H1 (cell line): ENCODE measurements at regions not wholly inside any gene's neighbourhood (a gene's known extent, or its start where the extent isn't known, plus 50 kb on each side); places are given as distances from the start of the nearest gene placed in this dataset.

Experiments used
- CTCF ChIA-PET: fragments of 300-600 bp; sonication (Branson Sonifier 250); formaldehyde crosslinking; loops from one replicate; lab custom pipeline; 2021; ENCODE audit not compliant: partially characterized antibody; lab: Charles Lee
- POLR2A ChIA-PET: fragments of 300-600 bp; sonication (Branson Sonifier 250); formaldehyde crosslinking; loops from one replicate; lab custom pipeline; 2021; ENCODE audit warnings: inconsistent platforms; ENCODE audit not compliant: partially characterized antibody; lab: Charles Lee
- DNase-seq, 2 experiments: peaks; one replicate each; pipeline versions ENCODE4 v3.0.0 to v3.0.0-alpha.2; 2010 to 2022; ENCODE audit warnings: low spot score in 2 of 2, low read depth in 1 of 2, mixed read lengths in 1 of 2
- FAIRE-seq: peaks from 2 replicates; lab custom pipeline; 2011; peaks lifted over from hg19 to GRCh38; lab: Jason Lieb, UNC
- H2AFZ ChIP-seq: 2 replicates; pipeline ENCODE4 v1.8.1; 2012; ENCODE audit warnings: low read length, inconsistent platforms
- H2AK5ac ChIP-seq: 2 replicates; pipeline ENCODE4 v1.6.1; 2013; ENCODE audit warnings: low read depth, low read length
- H2BK120ac ChIP-seq: replicated peaks from 2 replicates; pipeline ENCODE3; 2013; ENCODE audit warnings: low read depth, low read length, inconsistent platforms
- H2BK12ac ChIP-seq: 2 replicates; pipeline ENCODE4 v1.6.1; 2013; ENCODE audit warnings: low read depth, low read length
- H2BK15ac ChIP-seq: 2 replicates; pipeline ENCODE4 v1.6.1; 2013; ENCODE audit warnings: low read length
- H2BK20ac ChIP-seq: 2 replicates; pipeline ENCODE4 v1.6.1; 2013; ENCODE audit warnings: low read length
- H2BK5ac ChIP-seq: 2 replicates; pipeline ENCODE4 v1.6.1; 2013; ENCODE audit warnings: low read depth, low read length
- H3K14ac ChIP-seq: 2 replicates; pipeline ENCODE4 v1.6.1; 2013; ENCODE audit warnings: inconsistent platforms; ENCODE audit not compliant: insufficient read length
- H3K18ac ChIP-seq: 2 replicates; pipeline ENCODE4 v1.6.1; 2013; ENCODE audit warnings: low read length; ENCODE audit errors: extremely low read depth
- H3K23ac ChIP-seq: 2 replicates; pipeline ENCODE4 v1.6.1; 2013; ENCODE audit warnings: inconsistent platforms; ENCODE audit not compliant: insufficient read length
- H3K23me2 ChIP-seq: 2 replicates; pipeline ENCODE4 v1.6.1; 2013; ENCODE audit warnings: low read depth, low read length
- H3K27ac ChIP-seq: 2 replicates; pipeline ENCODE4 v1.6.1; 2011; ENCODE audit warnings: low read depth, low read length, inconsistent platforms
- H3K27me3 ChIP-seq, 4 experiments: replicated peaks in 1 of 4; 1 replicate in 1 of 4; 2 replicates in 3 of 4; pipeline versions ENCODE4 v1.6.1 to v1.8.1; 2011 to 2013; ENCODE audit warnings: low read length in 3 of 4, mild to moderate bottlenecking in 3 of 4, inconsistent platforms in 2 of 4, mixed read lengths in 2 of 4, moderate library complexity in 1 of 4; ENCODE audit not compliant: control insufficient read depth in 3 of 4, insufficient read depth in 3 of 4; ENCODE audit errors: extremely low read depth in 1 of 4
- H3K36me3 ChIP-seq, 4 experiments: 2 replicates each; pipeline versions ENCODE4 v1.6.1 to v1.8.1; 2011 to 2013; ENCODE audit warnings: mild to moderate bottlenecking in 4 of 4, low read length in 3 of 4, moderate library complexity in 2 of 4, control low read depth in 1 of 4, inconsistent platforms in 1 of 4; ENCODE audit not compliant: insufficient read depth in 4 of 4, control insufficient read depth in 2 of 4
- H3K4ac ChIP-seq: replicated peaks from 2 replicates; pipeline ENCODE3; 2013; ENCODE audit warnings: low read length, low read depth, mixed read lengths, inconsistent platforms; ENCODE audit not compliant: insufficient read length
- H3K4me1 ChIP-seq, 4 experiments: replicated peaks in 1 of 4; 1 replicate in 1 of 4; 2 replicates in 3 of 4; pipeline versions ENCODE4 v1.6.1 to v1.8.1; 2011 to 2013; ENCODE audit warnings: low read length in 3 of 4, inconsistent platforms in 2 of 4, mixed read lengths in 1 of 4; ENCODE audit not compliant: insufficient read depth in 4 of 4, control insufficient read depth in 3 of 4
- H3K4me2 ChIP-seq, 2 experiments: 2 replicates each; pipeline versions ENCODE4 v1.6.1 to v1.8.1; 2011 to 2013; ENCODE audit warnings: low read depth in 2 of 2, low read length in 2 of 2, control low read depth in 1 of 2, inconsistent platforms in 1 of 2, mild to moderate bottlenecking in 1 of 2; ENCODE audit not compliant: insufficient read depth in 1 of 2
- H3K4me3 ChIP-seq, 4 experiments: fragments of 200-600, 300-600 bp in 1 of 4; sonication (generic), shearing (Covaris generic), sonication (Bioruptor Twin) in 1 of 4; 2 replicates each; pipeline versions ENCODE4 v1.5.1 to v1.8.1; 2011 to 2016; ENCODE audit warnings: low read length in 4 of 4, low read depth in 3 of 4, control low read depth in 2 of 4, inconsistent platforms in 2 of 4, mild to moderate bottlenecking in 2 of 4, mixed read lengths in 1 of 4, moderate library complexity in 1 of 4; ENCODE audit not compliant: insufficient read depth in 2 of 4; ENCODE audit errors: extremely low read depth in 1 of 4
- H3K56ac ChIP-seq: replicated peaks from 2 replicates; pipeline ENCODE3; 2013; ENCODE audit warnings: low read depth, mild to moderate bottlenecking, mixed read lengths, low read length, inconsistent platforms; ENCODE audit not compliant: insufficient read length
- H3K79me1 ChIP-seq: 2 replicates; pipeline ENCODE4 v1.6.1; 2013; ENCODE audit warnings: low read depth, low read length, control low read depth
- H3K79me2 ChIP-seq, 2 experiments: 2 replicates each; pipeline versions ENCODE4 v1.6.1 to v1.8.1; 2012 to 2013; ENCODE audit warnings: low read length in 2 of 2, mild to moderate bottlenecking in 2 of 2, inconsistent platforms in 1 of 2; ENCODE audit not compliant: insufficient read depth in 2 of 2, control insufficient read depth in 1 of 2
- H3K9ac ChIP-seq, 4 experiments: replicated peaks in 1 of 4; 1 replicate in 1 of 4; 2 replicates in 3 of 4; pipeline versions ENCODE4 v1.6.1 to v1.8.1; 2011 to 2013; ENCODE audit warnings: low read depth in 3 of 4, low read length in 3 of 4, control low read depth in 2 of 4, mild to moderate bottlenecking in 2 of 4, moderate library complexity in 2 of 4, inconsistent platforms in 1 of 4; ENCODE audit errors: extremely low read depth in 1 of 4
- H3K9me3 ChIP-seq, 2 experiments: 2 replicates each; pipeline versions ENCODE4 v1.6.1 to v1.8.1; 2012 to 2013; ENCODE audit warnings: mild to moderate bottlenecking in 2 of 2, moderate library complexity in 2 of 2, control low read depth in 1 of 2, inconsistent platforms in 1 of 2, low read depth in 1 of 2, low read length in 1 of 2, mixed read lengths in 1 of 2; ENCODE audit not compliant: insufficient read depth in 2 of 2
- H4K20me1 ChIP-seq, 2 experiments: replicated peaks in 1 of 2; 2 replicates each; pipeline versions ENCODE3 to v1.8.1; 2011 to 2013; ENCODE audit warnings: inconsistent platforms in 2 of 2, low read length in 2 of 2, mild to moderate bottlenecking in 1 of 2; ENCODE audit not compliant: insufficient read depth in 2 of 2, control insufficient read depth in 1 of 2
- H4K5ac ChIP-seq: 2 replicates; pipeline ENCODE4 v1.6.1; 2013; ENCODE audit warnings: low read length, low read depth, mixed read lengths, inconsistent platforms; ENCODE audit not compliant: insufficient read length
- H4K8ac ChIP-seq: 2 replicates; pipeline ENCODE4 v1.8.0; 2013; ENCODE audit warnings: mild to moderate bottlenecking, moderate library complexity, low read length, inconsistent platforms; ENCODE audit not compliant: insufficient read depth; ENCODE audit errors: extremely low read depth
- H4K91ac ChIP-seq: replicated peaks from 2 replicates; pipeline ENCODE3; 2013; ENCODE audit warnings: low read length, mixed read lengths, inconsistent platforms; ENCODE audit not compliant: insufficient read length
- ATF2 ChIP-seq: IDR thresholded peaks from 2 replicates; pipeline ENCODE4 v1.6.1; 2012; ENCODE audit warnings: low read length, inconsistent platforms
- BRCA1 ChIP-seq: IDR thresholded peaks from 2 replicates; pipeline ENCODE4 v1.6.1; 2012; ENCODE audit warnings: low read depth, low read length, improper control_type of control experiment
- CHD1 ChIP-seq: IDR thresholded peaks from 2 replicates; pipeline ENCODE4 v1.6.1; 2012; ENCODE audit warnings: low read depth, low read length, improper control_type of control experiment
- EZH2 ChIP-seq: fragments of 200-600 bp; sonication (generic); IDR thresholded peaks from 2 replicates; pipeline ENCODE4 v1.7.1; 2012; ENCODE audit warnings: low read depth, mild to moderate bottlenecking, moderate library complexity, low read length, inconsistent platforms; ENCODE audit not compliant: severe bottlenecking
- HDAC6 ChIP-seq: IDR thresholded peaks from one replicate; pipeline ENCODE4 v1.7.1; 2012; ENCODE audit warnings: low read depth, mild to moderate bottlenecking, inconsistent platforms, low read length, moderate library complexity
- PHF8 ChIP-seq: fragments of 200-600 bp; sonication (generic); conservative IDR thresholded peaks from 2 replicates; pipeline ENCODE4 v1.7.1; 2012; ENCODE audit warnings: low read depth, mild to moderate bottlenecking, inconsistent platforms, low read length, moderate library complexity
- POLR2AphosphoS5 ChIP-seq: IDR thresholded peaks from 2 replicates; pipeline ENCODE4 v1.6.1; 2011; ENCODE audit warnings: low read depth, low read length
- SAP30 ChIP-seq: fragments of 300-600 bp; sonication (generic); IDR thresholded peaks from 2 replicates; pipeline ENCODE4 v1.7.1; 2012; ENCODE audit warnings: low read length, moderate library complexity, mild to moderate bottlenecking, inconsistent platforms; ENCODE audit not compliant: insufficient read depth, insufficient replicate concordance
- SIN3A ChIP-seq, 2 experiments: IDR thresholded peaks in 1 of 2; conservative IDR thresholded peaks in 1 of 2; 2 replicates each; pipeline ENCODE4 v1.6.1; 2011 to 2012; ENCODE audit warnings: low read length in 2 of 2, improper control_type of control experiment in 1 of 2, low read depth in 1 of 2, mild to moderate bottlenecking in 1 of 2
- TAF7 ChIP-seq: optimal IDR thresholded peaks from 2 replicates; pipeline ENCODE3; 2011; ENCODE audit warnings: low read depth, mild to moderate bottlenecking, inconsistent platforms, low read length, moderate library complexity, borderline replicate concordance
- ZNF274 ChIP-seq: IDR thresholded peaks from 2 replicates; pipeline ENCODE4 v1.7.0; 2012; ENCODE audit warnings: low read length, borderline replicate concordance; ENCODE audit errors: extremely low read depth
- WGBS, 2 experiments: shearing (Covaris generic) in 1 of 2; methylation state at CpG; one replicate each; pipeline versions ENCODE4 v1.1.6 to v1.1.7; 2013 to 2015; ENCODE audit warnings: low lambda C conversion rate in 2 of 2, mixed read lengths in 2 of 2, inconsistent platforms in 1 of 2, low coverage in 1 of 2, missing lambda C conversion rate in 1 of 2; ENCODE audit not compliant: insufficient replicate concordance in 2 of 2, insufficient coverage in 1 of 2, insufficient read length in 1 of 2; ENCODE audit errors: extremely low coverage in 1 of 2, missing lambda C conversion rate in 1 of 2; 5-methylcytosine and 5-hydroxymethylcytosine counted together
- TF ChIP-seq, protein P1 (sequence below): IDR thresholded peaks from 2 replicates; pipeline ENCODE4 v1.6.1; 2011; ENCODE audit warnings: low read depth, mild to moderate bottlenecking, low read length; ENCODE audit not compliant: insufficient read depth

DNA sequence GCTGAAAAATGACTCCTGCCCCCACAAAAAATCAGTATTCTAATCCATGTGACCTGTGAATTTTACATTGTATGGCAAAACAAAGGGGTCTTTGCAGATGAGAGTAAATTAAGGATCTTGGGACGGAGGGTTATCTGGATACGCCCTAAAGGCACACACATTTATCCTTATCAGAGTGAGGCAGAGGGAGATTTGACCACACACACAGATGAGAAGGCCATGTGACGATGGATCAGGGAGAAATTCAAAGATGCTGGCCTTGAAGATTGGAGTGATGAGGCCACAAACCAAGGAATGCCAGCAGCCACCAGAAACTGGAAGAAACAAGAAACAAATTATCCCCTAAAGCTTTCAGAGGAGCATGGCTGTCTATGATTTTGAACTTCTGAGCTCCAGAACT lies 288.5 kb downstream of the XXYLT1 start:
- WGBS, 2 experiments = 80% methylated on average over 3 of the region's 3 CpGs; no CpG with 5 or more reads in 1 of the 2 experiments
- Histone ChIP-seq H2BK15ac (no peak overlapping the region), H2BK12ac (no peak overlapping the region), H3K79me2 (no peaks in the 10 kb centered on the region), H4K20me1 (no peaks in the 10 kb centered on the region), H3K18ac (no peak overlapping the region), H3K4ac (no peak overlapping the region), H3K9me3 (no peaks in the 10 kb centered on the region), H2BK120ac (no peak overlapping the region), H3K27ac (no peak overlapping the region), H2BK20ac (no peak overlapping the region), H3K23ac (no peak overlapping the region), H2BK5ac (no peak overlapping the region), H2AFZ (no peak overlapping the region), H3K4me3 (no peak overlapping the region), H3K27me3 (peaks cover 0 to 7% (median 2%) of the 10 kb centered on the region in 4 experiments; a peak in 2 of 7 replicates), H3K4me1 (peaks cover 0 to 7% (median 5%) of the 10 kb centered on the region in 4 experiments; a peak in 3 of 7 replicates), H3K23me2 (no peaks in the 10 kb centered on the region), H3K4me2 (no peak overlapping the region), H4K8ac (no peak overlapping the region), H3K79me1 (no peaks in the 10 kb centered on the region), H3K14ac (no peak overlapping the region), H3K36me3 (no peaks in the 10 kb centered on the region), H4K91ac (no peak overlapping the region), H2AK5ac (no peak overlapping the region), H4K5ac (no peak overlapping the region), H3K56ac (no peak overlapping the region), H3K9ac (no peak overlapping the region)
- DNase-seq (no peak), FAIRE-seq (no peak)
- ChIA-PET CTCF (interaction anchor here (1.1 kb wide), 1 partner anchor 273 kb away, joined by 3 read pairs; no protein-coding TSS in a partner anchor), POLR2A (no interaction called here)
- TF ChIP-seq PHF8 = no peak
- TF ChIP-seq EZH2 = no peak
- TF ChIP-seq ATF2 = no peak
- TF ChIP-seq HDAC6 = no peak
- no peak for TF ChIP-seq BRCA1
- TF ChIP-seq TAF7 = no peak
- no peak for TF ChIP-seq CHD1
- TF ChIP-seq, protein P1, sequence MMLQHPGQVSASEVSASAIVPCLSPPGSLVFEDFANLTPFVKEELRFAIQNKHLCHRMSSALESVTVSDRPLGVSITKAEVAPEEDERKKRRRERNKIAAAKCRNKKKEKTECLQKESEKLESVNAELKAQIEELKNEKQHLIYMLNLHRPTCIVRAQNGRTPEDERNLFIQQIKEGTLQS = no peak
- TF ChIP-seq SIN3A (conservative IDR thresholded peaks at IDR 0.05 in 1 of 2, IDR thresholded peaks at IDR 0.05 in 1 of 2; ENCODE audit: low read depth in 1 of 2, low read length in 2 of 2) = no peak
- TF ChIP-seq ZNF274 = no peak
- no peak for TF ChIP-seq POLR2AphosphoS5
- no peak for TF ChIP-seq SAP30
